ENCODE measurements at regions not wholly inside any gene's neighbourhood (a gene's known extent, or its start where the extent isn't known, plus 50 kb on each side); places are given as distances from the start of the nearest gene placed in this dataset.

- TF ChIP-seq POLR2A (IDR thresholded peaks at IDR 0.05) (no peak), CTCF (IDR thresholded peaks at IDR 0.05) (no peak), EP300 (IDR thresholded peaks at IDR 0.05) (no peak)
Measured at GRCh38 chr1:117681901-117682250, 76.0 kb downstream of the TENT5C start.
